ENCODE measurements at regions not wholly inside any gene's neighbourhood (a gene's known extent, or its start where the extent isn't known, plus 50 kb on each side); places are given as distances from the start of the nearest gene placed in this dataset.

DNA sequence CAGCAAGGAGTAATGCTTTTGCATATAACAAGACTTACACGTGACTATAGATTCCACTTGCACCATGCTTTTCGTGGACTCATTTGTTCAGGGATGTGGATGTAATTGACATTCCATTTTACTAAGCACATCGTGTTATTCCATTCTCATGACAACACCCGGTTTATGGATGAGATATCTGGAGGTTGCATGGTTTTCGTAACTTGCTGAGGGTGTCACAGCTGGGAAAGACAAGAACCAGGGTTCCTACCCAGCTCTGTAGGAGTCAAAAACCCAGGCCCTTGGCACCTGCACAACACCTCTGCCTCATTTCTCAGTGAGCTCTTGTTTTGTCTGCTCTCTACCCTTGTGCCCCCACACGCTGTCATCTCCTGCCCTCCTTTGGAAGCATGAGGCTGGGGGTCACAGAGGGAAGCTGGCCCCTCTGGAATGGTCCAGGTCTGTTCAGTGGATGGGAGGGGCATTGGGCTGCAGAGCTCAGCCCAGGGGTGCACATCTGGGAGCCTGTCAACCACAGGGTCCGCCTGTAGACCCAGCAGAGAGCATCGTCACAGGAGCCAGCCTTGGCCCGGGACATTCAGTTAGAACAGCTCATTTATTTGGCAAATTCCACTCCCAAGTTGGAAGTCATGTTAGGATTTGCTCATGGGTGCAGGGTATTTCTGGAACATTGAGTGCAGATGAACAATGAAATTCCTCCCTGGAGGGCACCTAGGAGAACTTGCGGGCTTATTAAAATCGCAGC lies 120.1 kb upstream of the TWIST2 start:
- no peak for DNase-seq

DNA sequence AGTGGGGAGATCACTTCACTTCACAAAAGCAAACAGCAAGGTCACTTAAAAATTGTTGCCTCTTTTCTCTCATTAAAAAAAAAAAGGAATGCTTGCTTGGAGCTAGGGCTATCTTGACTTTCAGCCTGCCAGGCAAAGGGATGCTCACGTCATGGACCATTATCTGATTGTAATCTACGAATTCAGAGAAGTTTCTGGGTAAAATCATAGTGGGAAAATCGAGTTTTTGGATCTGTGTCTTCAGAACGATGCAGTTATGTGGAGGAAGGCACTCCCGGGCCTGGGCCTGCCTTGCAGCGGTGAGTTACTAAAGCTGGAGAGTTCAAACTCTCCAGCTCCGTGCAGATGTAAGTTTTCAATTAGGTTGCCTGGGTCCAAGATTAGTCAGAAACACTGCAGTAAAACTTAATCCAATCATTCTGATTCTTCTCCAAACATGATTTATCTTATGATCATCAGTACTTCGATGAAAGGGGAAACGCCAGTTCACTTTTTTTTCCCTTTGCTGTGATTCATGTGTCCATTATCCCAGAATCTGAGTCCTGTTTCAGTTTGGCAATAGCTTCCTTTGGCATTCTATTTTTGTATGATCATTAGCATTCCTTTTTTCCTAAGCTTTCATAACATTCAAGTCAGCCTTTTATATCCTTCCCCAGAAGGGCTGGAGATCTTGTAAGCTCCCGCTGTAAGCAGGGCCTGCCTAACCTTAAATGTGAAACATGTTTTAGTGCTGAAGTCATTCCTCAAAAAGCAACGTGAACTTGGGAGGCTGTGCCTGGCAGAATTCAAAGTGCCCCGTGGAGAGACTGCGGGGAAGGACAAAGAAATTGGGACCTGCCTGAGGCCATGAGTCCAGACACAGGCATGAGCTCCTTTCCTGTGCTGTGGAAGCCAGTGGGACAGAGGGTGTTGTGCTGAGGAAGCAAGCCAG lies 119.3 kb upstream of the TWIST2 start:
- DNase-seq = no peak

DNA sequence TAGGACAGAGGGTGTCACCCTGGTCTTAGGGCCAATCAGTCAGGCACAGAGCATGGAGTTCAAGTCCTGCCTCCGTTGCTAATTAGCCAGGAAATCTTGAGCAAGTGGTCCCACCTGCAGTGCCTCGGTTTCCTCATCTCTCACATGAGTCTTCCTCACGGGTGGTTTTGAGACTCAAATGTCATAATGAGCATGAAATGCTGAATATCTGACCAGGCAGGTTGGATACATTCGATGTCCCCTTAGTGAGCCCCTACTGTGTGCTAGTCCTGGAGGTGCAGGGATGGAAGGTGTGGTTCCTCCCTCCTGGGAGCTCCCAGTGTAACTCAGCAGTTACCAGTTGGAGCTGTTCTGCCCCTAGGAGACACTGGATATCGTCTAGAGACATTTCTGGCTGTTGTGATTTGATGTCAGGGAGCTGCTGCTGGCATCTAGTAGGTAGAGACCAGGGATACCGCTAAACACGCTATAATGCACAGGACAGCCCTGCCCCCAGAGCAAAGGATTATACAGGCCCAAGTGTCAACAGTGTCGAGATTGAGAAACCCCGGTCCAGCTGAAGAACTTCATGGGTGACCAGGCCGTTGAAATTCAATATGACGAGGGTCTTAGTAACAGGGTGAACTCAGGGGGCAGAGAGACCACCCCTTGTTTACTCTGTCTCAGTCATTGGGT lies 118.5 kb upstream of the TWIST2 start:
- no peak for DNase-seq

DNA sequence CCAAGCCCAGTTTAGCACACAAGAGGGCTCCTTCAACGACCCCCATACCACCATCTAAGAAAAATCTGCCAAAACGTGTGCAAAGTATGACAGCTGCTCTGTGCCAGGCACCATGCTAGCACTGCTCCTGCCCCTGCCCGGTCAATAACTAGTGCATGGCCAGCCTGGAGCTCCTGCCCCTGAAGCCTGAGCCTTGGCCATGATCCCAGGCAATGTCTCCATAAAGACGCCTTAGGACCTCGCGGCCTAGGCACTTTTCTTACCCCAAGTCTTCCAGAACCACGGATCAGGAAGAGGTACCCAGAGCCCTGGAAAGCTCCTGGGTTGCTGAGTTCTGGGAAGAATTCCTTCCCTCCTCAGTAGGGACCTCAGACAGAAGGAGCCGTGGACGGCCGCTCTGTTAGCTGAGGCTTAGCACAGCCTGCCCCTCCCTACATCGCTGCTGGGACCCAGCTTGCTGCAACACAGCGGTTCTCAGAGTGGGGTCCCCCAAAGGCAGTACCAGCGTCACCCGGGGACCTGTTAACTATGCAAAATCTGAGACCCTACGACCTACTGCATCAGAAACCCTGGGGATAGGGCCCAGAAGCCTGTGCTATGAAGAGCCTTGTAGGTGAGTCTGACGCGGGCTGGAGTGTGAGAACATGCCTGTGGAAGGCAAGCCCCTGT lies 117.8 kb upstream of the TWIST2 start:
- no peak for DNase-seq

DNA sequence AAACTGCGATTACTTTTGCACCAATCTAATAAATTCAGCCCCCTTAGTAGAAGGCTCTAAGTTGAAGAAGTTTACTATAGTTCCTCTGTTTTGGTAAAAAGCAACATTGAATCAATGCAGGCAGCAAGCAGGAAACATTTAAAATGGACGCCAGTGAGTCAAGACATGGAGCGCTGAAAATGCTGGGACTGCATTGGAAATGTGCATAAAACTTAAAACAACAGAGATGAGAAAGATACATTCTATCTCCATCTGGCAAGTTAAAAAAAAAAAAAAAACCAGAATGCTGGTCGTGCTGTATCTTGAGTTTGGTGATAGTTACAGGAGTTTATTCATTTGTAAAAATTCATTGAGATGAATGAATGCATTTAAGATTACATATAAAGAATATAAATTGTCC lies 117.0 kb upstream of the TWIST2 start:
- no peak for DNase-seq

DNA sequence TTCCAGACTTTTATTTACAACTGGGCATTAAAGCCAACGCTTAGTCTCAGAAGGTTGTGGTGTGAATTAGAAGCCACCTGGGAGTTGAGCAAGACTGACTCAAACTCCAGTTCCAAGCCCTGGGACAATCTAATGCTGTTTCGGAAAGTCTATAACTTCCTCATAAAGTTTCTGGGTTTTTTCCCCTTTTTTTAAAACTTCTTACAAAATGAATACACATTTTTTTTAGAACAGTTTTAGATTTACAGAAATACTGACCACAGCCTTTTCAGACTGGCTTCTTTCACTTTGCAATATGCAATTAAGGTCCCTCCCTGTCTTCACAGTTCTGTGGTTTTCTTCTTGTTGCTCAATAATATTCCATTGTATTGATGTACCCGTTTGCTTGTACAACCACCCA lies 115.9 kb upstream of the TWIST2 start:
- DNase-seq = no peak

DNA sequence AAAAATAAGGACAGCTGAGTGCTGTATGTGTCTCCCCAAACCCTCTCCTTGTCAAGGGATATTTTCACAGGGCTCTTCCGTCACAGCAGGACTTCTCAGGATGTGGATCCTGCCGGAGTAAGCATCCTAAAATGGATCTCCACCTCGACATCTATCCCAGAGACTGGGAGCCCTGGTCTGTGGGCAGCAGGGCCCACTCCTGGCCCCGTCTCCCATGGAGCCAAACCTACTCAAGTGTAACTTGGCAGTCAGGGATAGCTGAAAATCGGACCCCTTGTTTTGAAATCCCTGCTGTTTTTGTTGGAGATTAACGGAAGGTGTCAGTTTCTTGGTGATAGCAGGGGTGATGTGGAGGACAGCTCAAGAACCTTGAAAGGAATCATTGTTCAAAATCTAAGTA lies 109.0 kb upstream of the TWIST2 start:
- DNase-seq = no peak

DNA sequence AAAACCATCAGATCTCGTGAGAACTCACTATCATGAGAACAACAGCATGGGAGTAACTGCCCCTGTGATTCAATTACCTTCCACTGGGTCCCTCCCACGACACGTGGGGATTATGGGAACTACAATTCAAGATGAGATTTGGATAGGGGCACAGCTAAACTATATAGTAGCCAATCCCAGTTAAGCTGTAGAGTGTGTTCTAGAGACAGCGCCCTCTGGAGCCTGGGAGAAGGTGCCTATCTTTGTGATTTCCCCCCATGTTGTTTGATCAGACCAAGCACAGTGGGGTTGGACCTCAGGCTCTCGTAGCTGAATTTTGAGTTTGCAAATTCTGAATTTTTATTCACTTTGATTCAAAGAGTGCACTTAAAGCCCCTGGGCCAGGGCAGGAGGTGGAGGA lies 108.2 kb upstream of the TWIST2 start:
- no peak for DNase-seq

DNA sequence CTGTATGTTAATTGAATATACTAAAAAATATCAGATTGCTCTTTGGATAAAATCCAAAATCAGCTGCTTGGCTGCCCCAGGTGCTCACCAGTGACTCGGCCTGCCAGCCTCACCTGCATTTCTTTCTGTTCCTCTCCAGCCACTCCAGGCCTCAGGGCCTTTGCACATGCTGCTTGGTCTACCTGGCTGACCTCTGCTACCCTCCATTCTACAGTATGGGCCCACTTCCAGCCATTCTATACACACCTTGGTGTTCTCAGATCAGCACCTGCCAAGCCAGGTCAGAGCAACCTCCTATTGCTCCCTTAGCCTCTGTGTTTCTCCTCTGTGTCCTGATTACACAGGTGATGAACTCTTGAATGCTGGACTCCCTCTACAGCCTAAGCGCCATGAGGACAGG lies 106.6 kb upstream of the TWIST2 start:
- no peak for DNase-seq

DNA sequence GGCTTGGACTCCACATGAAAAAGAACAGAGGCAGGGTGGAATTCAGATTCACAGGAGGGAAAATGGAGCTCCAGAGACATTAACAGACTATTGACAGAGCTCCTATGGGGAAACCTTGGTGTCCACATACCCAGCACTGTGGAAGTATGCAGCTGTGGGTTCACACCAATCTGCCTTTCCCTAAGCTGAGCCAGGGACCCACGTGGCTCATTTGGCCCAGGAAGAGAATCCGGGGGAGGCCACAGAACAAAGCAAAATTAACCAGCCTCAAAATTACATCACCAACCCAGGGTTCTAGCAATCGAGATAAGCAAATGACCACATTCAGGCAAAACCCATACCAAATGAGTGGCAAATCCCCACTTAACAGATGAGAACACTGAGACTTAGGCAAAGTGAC lies 105.8 kb upstream of the TWIST2 start:
- no peak for DNase-seq

DNA sequence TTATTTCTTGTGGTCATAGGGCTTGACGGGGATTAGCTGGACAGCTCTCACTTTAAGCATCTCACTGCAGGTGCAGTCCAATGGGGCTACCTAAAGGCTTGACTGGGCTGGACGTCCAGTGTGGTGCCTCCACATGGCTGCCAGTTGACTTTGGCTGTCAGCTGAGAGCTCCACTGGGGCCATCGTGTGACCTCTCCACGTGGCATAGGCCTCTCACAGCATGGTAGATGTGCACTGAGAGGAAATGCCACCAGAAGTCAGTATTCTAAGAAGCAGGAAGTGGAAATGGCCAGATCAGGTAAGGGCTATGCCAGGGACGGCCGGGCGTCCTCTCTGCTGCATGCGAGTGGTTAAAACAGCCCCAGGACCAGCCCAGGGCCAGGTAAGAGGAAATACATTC lies 105.2 kb upstream of the TWIST2 start:
- no peak for DNase-seq

DNA sequence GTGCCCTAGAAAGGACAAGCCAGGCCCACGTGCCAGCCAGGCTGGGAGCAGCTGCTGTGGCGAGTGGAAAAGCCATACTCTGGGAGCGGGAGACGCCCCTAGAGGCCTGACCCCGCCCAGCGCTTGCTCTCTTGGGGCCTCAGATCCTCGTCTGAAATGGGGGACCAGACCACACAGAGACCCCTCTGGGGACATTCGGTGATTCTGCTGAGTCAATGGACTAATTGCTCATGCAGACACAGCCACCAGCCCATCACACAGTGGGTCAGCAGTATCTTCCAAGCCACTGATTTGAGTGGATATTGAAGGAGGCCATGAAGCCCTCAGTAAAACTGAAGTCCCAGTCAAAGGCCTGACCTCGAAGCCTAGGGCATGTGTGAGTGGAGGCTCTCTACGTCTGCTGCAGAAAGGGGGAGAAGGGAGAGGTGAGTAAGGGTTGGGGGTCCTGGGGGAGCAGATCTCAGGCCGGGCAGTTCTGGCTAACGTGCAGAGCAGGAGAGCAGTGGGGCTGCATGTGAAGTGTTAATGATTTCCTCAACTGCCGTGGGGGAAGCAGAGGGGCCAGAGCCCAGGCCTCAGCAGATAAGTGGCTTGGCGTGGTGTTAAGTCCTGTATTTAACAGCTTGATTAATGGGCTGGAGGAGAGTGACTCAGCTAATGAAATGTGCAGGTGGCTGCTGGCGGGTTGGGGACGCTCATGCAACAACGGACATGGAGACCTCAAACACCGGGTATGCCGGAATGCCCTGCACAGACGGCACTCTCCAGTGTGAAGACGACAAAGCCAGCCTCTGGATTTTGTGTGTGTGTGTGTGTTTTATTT lies 104.4 kb upstream of the TWIST2 start:
- DNase-seq = no peak

DNA sequence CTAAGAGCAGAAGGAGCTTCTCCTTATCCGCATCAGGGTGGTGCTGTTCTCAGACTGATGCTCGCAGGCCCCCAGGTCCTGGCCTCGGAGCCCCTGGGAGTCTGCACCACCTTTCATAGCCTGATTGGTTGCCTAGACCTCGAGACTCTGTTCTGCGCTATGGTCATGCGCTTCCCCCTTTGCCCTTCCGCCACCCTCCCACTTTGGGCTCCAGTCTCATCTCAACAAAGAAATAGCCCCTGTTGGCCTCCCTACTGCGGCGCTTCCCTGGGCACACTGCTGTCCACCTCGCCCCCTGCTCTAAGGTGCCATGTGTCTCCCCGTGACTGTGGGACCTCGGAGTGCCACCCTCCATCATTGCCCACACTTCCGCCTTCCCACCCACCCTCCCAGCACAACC lies 102.9 kb upstream of the TWIST2 start:
- DNase-seq = no peak

DNA sequence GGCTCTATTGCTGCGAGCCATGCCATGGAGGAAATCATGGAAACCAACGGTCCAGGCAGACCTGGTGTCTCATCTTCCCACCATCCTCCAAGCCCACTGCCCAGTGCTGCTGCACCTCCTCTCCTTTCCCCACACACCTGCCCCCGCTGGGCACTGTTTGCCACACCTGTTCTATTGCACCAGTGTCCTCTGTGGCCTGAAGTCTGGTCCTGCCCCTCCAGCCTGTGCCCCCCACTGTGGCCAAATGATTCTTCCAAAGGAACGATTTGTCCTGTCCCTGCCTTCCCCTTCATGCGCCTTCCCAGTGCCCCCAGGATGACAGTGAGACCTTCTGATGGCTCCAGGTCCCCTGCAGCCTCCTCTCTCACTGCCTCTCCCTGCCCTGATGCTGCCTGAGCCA lies 101.9 kb upstream of the TWIST2 start:
- no peak for DNase-seq

DNA sequence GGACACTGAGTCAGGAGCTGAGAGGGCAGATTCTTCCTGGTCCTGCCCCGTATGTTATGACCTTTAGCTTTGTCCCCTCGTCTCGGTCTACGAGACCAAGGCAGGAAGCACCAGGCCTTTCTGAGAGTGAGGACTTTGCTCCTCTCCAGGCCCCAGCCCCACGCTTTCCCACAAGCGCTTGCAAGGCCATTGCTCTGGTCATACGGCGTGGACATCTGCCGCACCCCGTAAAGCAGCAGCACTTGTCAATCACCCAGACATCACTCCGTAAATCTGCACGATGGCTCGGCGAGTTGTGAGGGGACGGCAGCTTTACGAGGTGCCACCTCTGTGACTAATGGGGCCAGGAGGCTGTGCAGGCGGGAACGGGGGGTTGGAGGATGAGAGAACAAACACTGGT lies 100.8 kb upstream of the TWIST2 start:
- DNase-seq = no peak

DNA sequence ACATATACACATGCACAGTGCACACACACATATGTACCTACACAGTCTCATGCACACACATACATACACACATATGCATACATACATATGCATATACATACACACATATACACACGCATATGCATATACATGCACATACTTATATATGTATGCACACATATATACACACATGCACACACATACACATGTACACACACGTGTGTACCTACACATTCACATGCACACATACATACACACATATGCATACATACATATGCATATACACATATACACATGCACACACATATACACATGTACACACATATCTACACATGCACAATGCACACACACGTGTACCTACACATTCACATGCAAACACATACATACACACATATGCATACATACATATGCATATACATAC lies 100.3 kb upstream of the TWIST2 start:
- DNase-seq = no peak

DNA sequence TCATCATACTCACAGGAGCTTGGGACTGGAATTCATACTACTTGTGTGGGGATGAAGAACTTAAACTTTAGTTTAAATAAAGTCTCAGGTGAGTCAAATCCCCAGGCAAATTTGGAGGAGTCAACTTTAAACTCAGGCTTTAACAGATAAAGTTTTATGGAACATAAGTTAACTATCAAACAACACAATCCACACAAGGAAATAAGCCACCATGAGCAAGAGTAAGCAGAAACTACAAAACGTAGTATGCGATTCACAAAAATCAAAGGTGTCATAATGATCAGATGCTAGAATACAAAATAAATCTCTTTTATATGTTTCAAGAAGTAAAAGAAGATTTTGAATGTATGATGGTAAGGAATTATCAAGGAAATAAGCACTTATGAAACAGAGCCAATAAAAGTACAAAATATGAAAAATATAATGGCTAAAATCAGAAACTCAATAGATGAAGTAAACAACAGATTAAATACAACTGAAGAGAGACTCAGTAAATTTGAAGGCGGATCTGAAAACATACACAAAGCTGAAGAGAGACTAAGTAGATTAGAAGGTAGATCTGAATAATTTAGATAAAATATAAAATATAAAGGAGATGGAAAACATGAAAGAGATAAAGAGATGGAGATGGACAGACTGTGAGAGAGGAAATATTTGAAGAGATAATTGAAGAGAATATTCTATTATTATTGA lies 97.5 kb upstream of the TWIST2 start:
- DNase-seq = no peak

DNA sequence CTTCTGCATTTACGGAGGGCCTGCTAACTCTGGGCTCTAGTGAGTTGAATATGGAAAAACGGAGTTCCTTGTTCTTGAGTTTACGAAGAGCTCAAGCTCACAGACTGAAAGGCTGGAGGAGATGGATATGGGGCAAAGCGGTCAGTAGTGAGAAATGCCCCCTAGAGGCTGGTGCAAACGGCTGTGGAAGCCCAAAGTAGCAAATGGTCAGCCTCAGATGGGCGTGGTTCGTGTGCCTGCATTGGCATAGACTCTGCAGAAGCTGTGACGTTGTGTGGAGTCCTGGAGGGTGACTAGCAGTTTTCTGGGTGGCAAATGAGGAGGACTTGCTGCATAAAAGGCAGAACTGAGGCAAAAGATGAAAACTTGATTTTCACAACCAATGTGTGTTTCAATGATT lies 93.6 kb upstream of the TWIST2 start:
- no peak for DNase-seq

DNA sequence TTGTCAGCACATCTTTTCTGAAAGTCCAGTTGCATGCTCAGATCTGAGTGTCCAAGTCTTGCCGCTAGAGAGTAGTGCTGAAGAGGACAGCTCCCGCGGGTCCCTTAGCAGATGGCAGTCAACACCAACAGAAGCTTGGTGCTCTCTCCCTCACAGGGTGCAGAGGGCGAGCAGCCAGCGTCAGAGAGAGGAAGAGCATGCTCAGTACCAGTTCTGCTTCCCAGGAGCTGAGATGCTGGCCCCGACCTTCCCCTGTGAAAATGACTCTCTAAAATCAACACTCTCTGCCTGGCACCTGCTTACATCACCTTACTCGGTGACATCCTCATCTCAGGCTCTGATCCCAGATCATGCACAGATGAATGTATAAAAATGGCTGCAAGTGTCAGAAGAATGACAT lies 86.0 kb upstream of the TWIST2 start:
- no peak for DNase-seq

DNA sequence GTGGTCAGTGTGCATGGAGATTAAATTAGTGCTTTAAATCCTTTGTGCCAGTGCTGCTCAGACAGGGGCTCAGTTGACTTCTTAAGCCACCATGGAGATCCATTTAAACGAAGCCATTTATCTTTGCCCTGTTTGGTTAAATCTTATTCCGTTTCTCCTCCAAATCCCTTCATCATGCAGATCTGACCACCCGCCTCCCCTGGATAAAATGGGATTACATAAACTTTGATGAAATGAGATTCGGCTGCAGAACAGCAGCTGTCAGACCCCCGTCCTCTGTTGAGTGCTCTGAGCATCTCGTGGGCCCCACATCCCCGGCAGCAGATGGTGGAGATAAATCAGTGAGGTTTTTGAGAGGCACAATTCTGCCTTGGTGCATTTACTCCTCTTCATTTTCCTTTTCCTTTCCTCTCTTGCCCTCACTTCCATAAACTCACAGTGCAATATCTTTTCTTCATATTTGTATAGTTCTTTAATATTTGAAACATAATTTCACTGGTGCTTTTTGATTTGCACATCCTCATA lies 84.4 kb upstream of the TWIST2 start:
- no peak for DNase-seq

DNA sequence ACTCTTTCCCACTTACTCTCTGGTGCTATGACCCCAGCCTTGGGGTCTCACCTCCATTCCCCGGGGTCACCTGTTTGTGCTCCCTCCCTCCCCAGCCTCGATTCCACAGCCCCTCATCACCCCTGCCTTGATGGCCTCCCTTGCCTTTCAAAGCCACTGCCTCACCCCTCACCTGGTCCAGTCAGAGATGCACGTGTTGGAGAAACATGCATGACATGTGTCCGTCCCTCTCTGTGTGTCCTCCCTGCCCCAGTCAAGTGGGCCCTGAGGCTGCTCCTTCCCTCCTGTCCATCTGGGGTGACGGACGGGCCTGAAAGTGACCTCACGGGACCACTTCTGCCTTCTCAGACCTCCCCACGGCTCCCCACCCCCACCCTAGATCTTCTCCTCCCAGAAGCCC lies 82.3 kb upstream of the TWIST2 start:
- DNase-seq = no peak

DNA sequence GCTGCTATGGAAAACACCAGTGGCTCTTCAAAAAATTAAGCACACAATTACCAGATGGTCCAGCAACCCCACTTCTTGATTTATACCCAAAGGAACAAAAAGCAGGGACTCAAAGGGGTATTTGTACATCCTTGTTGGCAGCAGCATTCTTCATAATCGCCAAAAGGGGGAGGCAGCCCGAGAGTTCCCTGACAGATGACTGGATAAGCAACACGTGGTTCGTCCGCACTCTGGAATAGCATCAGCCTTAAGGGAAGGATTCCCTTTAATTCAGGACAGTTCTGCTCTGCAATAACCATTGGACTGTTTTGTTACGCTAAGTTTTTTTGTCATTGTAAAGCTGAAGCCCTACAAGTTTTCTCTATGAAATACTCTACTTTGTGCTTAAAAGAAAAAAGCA lies 76.7 kb upstream of the TWIST2 start:
- DNase-seq = no peak
